ENCODE measurements at regions not wholly inside any gene's neighbourhood (a gene's known extent, or its start where the extent isn't known, plus 50 kb on each side); places are given as distances from the start of the nearest gene placed in this dataset.
A peak's percentile ranks its signal among the peaks of the same experiment; 100 is the strongest.
"Not testable (repeated sequence)": the region's sequence is repeated elsewhere in the genome, so short reads cannot be mapped to it uniquely, and the experiment has no call there.

- H3K27ac Mint-ChIP-seq, result no peak overlapping the region
- peaks cover 4% of the 10 kb centered on the region for H3K36me3 Mint-ChIP-seq (ENCODE audit: low read depth)
- DNase-seq (no peak), ATAC-seq (no peak)
- H3K9me3 ChIP-seq (ENCODE audit: control insufficient read depth, low read length, poor library complexity, severe bottlenecking), result no peaks in the 10 kb centered on the region
- no peaks in the 10 kb centered on the region for H3K4me1 Mint-ChIP-seq
- H3K27me3 Mint-ChIP-seq, result no peaks in the 10 kb centered on the region
- H3K4me3 Mint-ChIP-seq, result no peak overlapping the region
Measured at GRCh38 chr1:232137066-232137465, 492.9 kb downstream of the SIPA1L2 start.

GRCh38 chr1:232136136-232136535 is 493.8 kb downstream of the SIPA1L2 start:
- Mint-ChIP-seq H3K27me3 (no peaks in the 10 kb centered on the region), H3K27ac (no peak overlapping the region), H3K4me1 (no peaks in the 10 kb centered on the region), H3K36me3 (ENCODE audit: low read depth) (peaks cover 4% of the 10 kb centered on the region), H3K4me3 (no peak overlapping the region)
- H3K9me3 ChIP-seq (ENCODE audit: control insufficient read depth, low read length, poor library complexity, severe bottlenecking), result no peaks in the 10 kb centered on the region
- no peak for ATAC-seq
- no peak for DNase-seq

- no peak for ATAC-seq
- DNase-seq, result no peak
- no peak overlapping the region for H3K4me3 Mint-ChIP-seq
- H3K4me1 Mint-ChIP-seq, result no peaks in the 10 kb centered on the region
- H3K9me3 ChIP-seq (ENCODE audit: control insufficient read depth, low read length, poor library complexity, severe bottlenecking), result no peaks in the 10 kb centered on the region
- peaks cover 2% of the 10 kb centered on the region for H3K36me3 Mint-ChIP-seq (ENCODE audit: low read depth)
- no peak overlapping the region for H3K27ac Mint-ChIP-seq
- no peaks in the 10 kb centered on the region for H3K27me3 Mint-ChIP-seq
Measured at GRCh38 chr1:232134365-232134764, 495.6 kb downstream of the SIPA1L2 start.

- H3K4me3 Mint-ChIP-seq, result no peak overlapping the region
- no peaks in the 10 kb centered on the region for H3K4me1 Mint-ChIP-seq
- DNase-seq (no peak), ATAC-seq (no peak)
- H3K27ac Mint-ChIP-seq, result no peak overlapping the region
- H3K9me3 ChIP-seq (ENCODE audit: control insufficient read depth, low read length, poor library complexity, severe bottlenecking), result no peaks in the 10 kb centered on the region
- H3K27me3 Mint-ChIP-seq, result no peaks in the 10 kb centered on the region
- peaks cover 2% of the 10 kb centered on the region for H3K36me3 Mint-ChIP-seq (ENCODE audit: low read depth)
Measured at GRCh38 chr1:232132572-232132971, 497.4 kb downstream of the SIPA1L2 start.

- Mint-ChIP-seq H3K4me3 (no peak overlapping the region), H3K36me3 (ENCODE audit: low read depth) (peaks cover 2% of the 10 kb centered on the region), H3K27ac (no peak overlapping the region), H3K27me3 (no peaks in the 10 kb centered on the region), H3K4me1 (no peaks in the 10 kb centered on the region)
- no peak for ATAC-seq
- DNase-seq, result no peak
- H3K9me3 ChIP-seq (ENCODE audit: control insufficient read depth, low read length, poor library complexity, severe bottlenecking), result no peaks in the 10 kb centered on the region
Measured at GRCh38 chr1:232131715-232132391, 498.1 kb downstream of the SIPA1L2 start.

GRCh38 chr1:232130815-232131480 is 499.0 kb downstream of the SIPA1L2 start:
- Mint-ChIP-seq H3K27me3 (no peaks in the 10 kb centered on the region), H3K4me3 (no peak overlapping the region), H3K36me3 (ENCODE audit: low read depth) (peaks cover 2% of the 10 kb centered on the region), H3K27ac (no peak overlapping the region), H3K4me1 (no peaks in the 10 kb centered on the region)
- ATAC-seq, result no peak
- no peaks in the 10 kb centered on the region for H3K9me3 ChIP-seq (ENCODE audit: control insufficient read depth, low read length, poor library complexity, severe bottlenecking)
- DNase-seq, result no peak

- Mint-ChIP-seq H3K36me3 (ENCODE audit: low read depth) (no peaks in the 10 kb centered on the region), H3K4me1 (peaks cover 5% of the 10 kb centered on the region), H3K4me3 (no peak overlapping the region), H3K27ac (no peak overlapping the region), H3K27me3 (no peaks in the 10 kb centered on the region)
- DNase-seq (no peak), ATAC-seq (no peak)
- H3K9me3 ChIP-seq (ENCODE audit: control insufficient read depth, low read length, poor library complexity, severe bottlenecking), result no peaks in the 10 kb centered on the region
Measured at GRCh38 chr1:232127190-232127589, 500.6 kb downstream of the DISC1 start.

GRCh38 chr1:232123775-232124659 is 497.4 kb downstream of the DISC1 start:
- H3K4me1 Mint-ChIP-seq, result peaks cover 8% of the 10 kb centered on the region
- H3K4me3 Mint-ChIP-seq, result no peak overlapping the region
- peaks cover 8% of the 10 kb centered on the region for H3K27me3 Mint-ChIP-seq
- no peaks in the 10 kb centered on the region for H3K36me3 Mint-ChIP-seq (ENCODE audit: low read depth)
- H3K27ac Mint-ChIP-seq, result peak overlapping the region; percentile 16
- DNase-seq (no peak), ATAC-seq (no peak)
- H3K9me3 ChIP-seq (ENCODE audit: control insufficient read depth, low read length, poor library complexity, severe bottlenecking), result no peaks in the 10 kb centered on the region

GRCh38 chr1:232117903-232118302 is 491.3 kb downstream of the DISC1 start:
- H3K27ac Mint-ChIP-seq; H3K4me3 Mint-ChIP-seq; H3K27me3 Mint-ChIP-seq; H3K9me3 ChIP-seq (ENCODE audit: control insufficient read depth, low read length, poor library complexity, severe bottlenecking); H3K4me1 Mint-ChIP-seq; H3K36me3 Mint-ChIP-seq (ENCODE audit: low read depth); ATAC-seq; DNase-seq: not testable (repeated sequence)

GRCh38 chr1:232114985-232115384 is 488.4 kb downstream of the DISC1 start:
- H3K27me3 Mint-ChIP-seq, result peaks cover 21% of the 10 kb centered on the region
- ATAC-seq (no peak), DNase-seq (no peak)
- no peak overlapping the region for H3K4me3 Mint-ChIP-seq
- H3K9me3 ChIP-seq (ENCODE audit: control insufficient read depth, low read length, poor library complexity, severe bottlenecking), result no peaks in the 10 kb centered on the region
- no peak overlapping the region for H3K27ac Mint-ChIP-seq
- peaks cover 2% of the 10 kb centered on the region for H3K4me1 Mint-ChIP-seq
- no peaks in the 10 kb centered on the region for H3K36me3 Mint-ChIP-seq (ENCODE audit: low read depth)

- H3K4me1 Mint-ChIP-seq, result no peaks in the 10 kb centered on the region
Measured at GRCh38 chr1:232112076-232112475, 485.5 kb downstream of the DISC1 start.

GRCh38 chr1:232111611-232112010 is 485.0 kb downstream of the DISC1 start:
- no peaks in the 10 kb centered on the region for H3K4me1 Mint-ChIP-seq
- H3K27ac Mint-ChIP-seq, result no peak overlapping the region
- ATAC-seq, result no peak
- no peaks in the 10 kb centered on the region for H3K9me3 ChIP-seq (ENCODE audit: control insufficient read depth, low read length, poor library complexity, severe bottlenecking)
- no peak overlapping the region for H3K4me3 Mint-ChIP-seq
- no peak for DNase-seq
- no peaks in the 10 kb centered on the region for H3K36me3 Mint-ChIP-seq (ENCODE audit: low read depth)
- peaks cover 19% of the 10 kb centered on the region for H3K27me3 Mint-ChIP-seq

More at GRCh38 chr1:232112076-232112475, 485.5 kb downstream of the DISC1 start:
- DNase-seq (no peak), ATAC-seq (no peak)
- Mint-ChIP-seq H3K27ac (no peak overlapping the region), H3K27me3 (peaks cover 19% of the 10 kb centered on the region), H3K36me3 (ENCODE audit: low read depth) (no peaks in the 10 kb centered on the region), H3K4me3 (no peak overlapping the region)
- H3K9me3 ChIP-seq (ENCODE audit: control insufficient read depth, low read length, poor library complexity, severe bottlenecking), result no peaks in the 10 kb centered on the region

- ATAC-seq (no peak), DNase-seq (no peak)
- H3K9me3 ChIP-seq (ENCODE audit: control insufficient read depth, low read length, poor library complexity, severe bottlenecking), result no peaks in the 10 kb centered on the region
- H3K27ac Mint-ChIP-seq, result no peak overlapping the region
- H3K4me1 Mint-ChIP-seq, result no peaks in the 10 kb centered on the region
- no peak overlapping the region for H3K4me3 Mint-ChIP-seq
- peaks cover 20% of the 10 kb centered on the region for H3K27me3 Mint-ChIP-seq
- no peaks in the 10 kb centered on the region for H3K36me3 Mint-ChIP-seq (ENCODE audit: low read depth)
Measured at GRCh38 chr1:232110281-232111090, 483.9 kb downstream of the DISC1 start.

Data from T-helper 17 cell (primary cell).